ENCODE measurements at regions not wholly inside any gene's neighbourhood (a gene's known extent, or its start where the extent isn't known, plus 50 kb on each side); places are given as distances from the start of the nearest gene placed in this dataset.

DNA sequence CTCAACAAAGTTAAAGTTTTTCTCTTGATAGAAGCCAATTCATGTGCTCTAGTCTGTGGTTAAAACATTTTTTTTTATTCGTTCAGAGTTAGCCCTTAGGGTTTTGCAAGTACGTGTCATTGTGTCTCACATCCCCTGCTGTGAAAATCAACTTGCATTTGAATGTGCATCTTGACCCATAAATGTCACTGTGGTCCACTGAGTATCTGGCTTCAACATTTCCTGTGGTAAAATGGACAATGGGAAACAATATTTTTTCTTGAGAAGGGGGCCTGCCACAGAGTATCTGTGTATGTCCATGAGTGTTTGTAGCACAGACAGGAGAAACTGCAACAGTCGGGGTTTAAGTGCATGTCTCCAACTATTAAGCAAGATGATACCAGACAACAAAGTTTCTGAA lies 554.8 kb upstream of the TENM3 start:
- Histone ChIP-seq H3K36me3 (ENCODE audit: control insufficient read depth, insufficient read depth, low read length) (no peaks in the 10 kb centered on the region), H3K27ac (ENCODE audit: low read depth, low read length) (no peak overlapping the region), H3K9ac (ENCODE audit: low read length) (no peak overlapping the region), H3K4me1 (ENCODE audit: control insufficient read depth, insufficient read depth, low read length) (no peaks in the 10 kb centered on the region), H3K4me3 (ENCODE audit: low read length) (no peak overlapping the region), H3K27me3 (ENCODE audit: control insufficient read depth, insufficient read depth, low read length) (no peaks in the 10 kb centered on the region)

DNA sequence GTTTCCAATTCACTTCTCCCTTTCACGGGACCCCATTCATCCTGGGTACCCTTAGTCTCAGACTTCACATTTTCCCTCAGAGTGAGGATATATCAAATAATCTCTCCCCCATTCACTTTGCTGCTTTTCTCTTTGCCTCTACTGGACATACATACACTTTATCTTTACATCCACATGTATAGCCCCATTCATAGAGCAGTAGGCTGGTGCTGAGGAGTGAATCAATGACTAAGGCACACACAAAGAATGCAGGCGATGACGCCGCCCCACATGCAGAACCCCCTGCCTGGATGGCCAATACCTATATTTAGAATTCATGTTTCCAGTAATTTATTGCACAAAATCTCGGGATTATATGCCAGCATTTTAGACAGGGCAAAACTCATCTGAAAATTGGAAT lies 554.3 kb upstream of the TENM3 start:
- H3K4me3 ChIP-seq (ENCODE audit: low read length) = no peak overlapping the region
- H3K27me3 ChIP-seq (ENCODE audit: control insufficient read depth, insufficient read depth, low read length) = no peaks in the 10 kb centered on the region
- H3K27ac ChIP-seq (ENCODE audit: low read depth, low read length) = no peak overlapping the region
- no peak overlapping the region for H3K9ac ChIP-seq (ENCODE audit: low read length)
- no peaks in the 10 kb centered on the region for H3K4me1 ChIP-seq (ENCODE audit: control insufficient read depth, insufficient read depth, low read length)
- no peaks in the 10 kb centered on the region for H3K36me3 ChIP-seq (ENCODE audit: control insufficient read depth, insufficient read depth, low read length)

DNA sequence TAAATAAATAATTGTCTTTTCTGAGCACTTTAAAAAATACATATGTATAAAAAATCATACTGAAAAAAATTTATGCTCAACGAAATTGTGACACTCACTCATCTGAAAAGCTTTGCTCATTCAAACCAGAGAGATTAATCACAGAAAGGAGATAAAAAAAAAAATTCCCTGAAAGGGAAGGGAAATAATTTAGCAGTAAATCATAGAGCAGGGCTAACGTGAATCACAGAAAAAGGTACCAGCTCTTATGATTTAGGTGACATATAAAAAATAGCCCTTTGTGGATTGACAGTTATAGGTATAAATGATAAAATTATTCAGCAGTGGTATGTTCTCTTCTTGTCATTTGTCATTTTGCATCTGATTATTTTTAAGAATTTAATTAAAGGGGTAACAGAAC lies 552.7 kb upstream of the TENM3 start:
- no peak overlapping the region for H3K9ac ChIP-seq (ENCODE audit: low read length)
- H3K27ac ChIP-seq (ENCODE audit: low read depth, low read length) = no peak overlapping the region
- H3K27me3 ChIP-seq (ENCODE audit: control insufficient read depth, insufficient read depth, low read length) = no peaks in the 10 kb centered on the region
- H3K36me3 ChIP-seq (ENCODE audit: control insufficient read depth, insufficient read depth, low read length) = no peaks in the 10 kb centered on the region
- no peak overlapping the region for H3K4me3 ChIP-seq (ENCODE audit: low read length)
- H3K4me1 ChIP-seq (ENCODE audit: control insufficient read depth, insufficient read depth, low read length) = no peaks in the 10 kb centered on the region

DNA sequence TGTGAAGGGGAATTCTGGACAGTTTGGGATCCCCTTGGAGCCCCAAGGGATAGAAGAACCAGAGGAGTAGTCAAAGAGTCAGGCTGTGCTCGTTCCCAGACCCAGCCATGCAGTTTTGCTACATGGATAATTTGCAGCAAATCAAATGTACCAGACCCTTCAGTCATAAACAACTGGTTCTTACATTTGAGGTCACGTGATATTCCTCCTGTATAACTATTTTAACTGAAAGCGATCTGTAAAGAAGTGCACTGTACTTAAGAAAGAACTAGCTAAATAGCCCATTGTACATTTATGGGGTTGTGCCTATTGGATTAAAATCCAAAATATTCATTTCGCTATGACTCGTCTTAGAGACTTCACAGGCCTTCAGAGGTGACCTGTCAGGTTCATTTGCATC lies 550.2 kb upstream of the TENM3 start:
- H3K4me3 ChIP-seq (ENCODE audit: low read length) = no peak overlapping the region
- H3K36me3 ChIP-seq (ENCODE audit: control insufficient read depth, insufficient read depth, low read length) = no peaks in the 10 kb centered on the region
- no peaks in the 10 kb centered on the region for H3K4me1 ChIP-seq (ENCODE audit: control insufficient read depth, insufficient read depth, low read length)
- H3K9ac ChIP-seq (ENCODE audit: low read length) = no peak overlapping the region
- H3K27me3 ChIP-seq (ENCODE audit: control insufficient read depth, insufficient read depth, low read length) = no peaks in the 10 kb centered on the region
- H3K27ac ChIP-seq (ENCODE audit: low read depth, low read length) = no peak overlapping the region

DNA sequence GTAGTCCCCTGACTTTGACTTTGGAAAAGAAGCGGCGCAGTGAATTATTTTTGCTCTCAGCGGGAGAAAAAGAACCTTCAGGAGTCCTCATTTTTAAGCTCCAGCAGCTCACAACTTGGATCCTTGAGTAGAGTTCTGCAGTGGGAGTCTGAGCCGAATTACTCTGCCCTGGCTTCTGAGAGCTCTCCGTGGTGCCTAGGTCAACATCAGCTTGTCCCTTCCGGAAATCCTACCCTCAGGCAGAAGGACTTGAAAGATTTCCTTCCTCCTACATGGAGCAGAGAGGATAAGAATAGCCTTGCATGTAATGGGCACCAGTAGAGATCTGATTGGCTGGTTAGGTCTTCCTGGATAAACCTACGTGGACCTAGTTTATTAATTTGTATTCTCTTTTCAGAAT lies 549.7 kb upstream of the TENM3 start:
- Histone ChIP-seq H3K9ac (ENCODE audit: low read length) (no peak overlapping the region), H3K4me1 (ENCODE audit: control insufficient read depth, insufficient read depth, low read length) (no peaks in the 10 kb centered on the region), H3K27me3 (ENCODE audit: control insufficient read depth, insufficient read depth, low read length) (no peaks in the 10 kb centered on the region), H3K36me3 (ENCODE audit: control insufficient read depth, insufficient read depth, low read length) (no peaks in the 10 kb centered on the region), H3K27ac (ENCODE audit: low read depth, low read length) (no peak overlapping the region), H3K4me3 (ENCODE audit: low read length) (no peak overlapping the region)

DNA sequence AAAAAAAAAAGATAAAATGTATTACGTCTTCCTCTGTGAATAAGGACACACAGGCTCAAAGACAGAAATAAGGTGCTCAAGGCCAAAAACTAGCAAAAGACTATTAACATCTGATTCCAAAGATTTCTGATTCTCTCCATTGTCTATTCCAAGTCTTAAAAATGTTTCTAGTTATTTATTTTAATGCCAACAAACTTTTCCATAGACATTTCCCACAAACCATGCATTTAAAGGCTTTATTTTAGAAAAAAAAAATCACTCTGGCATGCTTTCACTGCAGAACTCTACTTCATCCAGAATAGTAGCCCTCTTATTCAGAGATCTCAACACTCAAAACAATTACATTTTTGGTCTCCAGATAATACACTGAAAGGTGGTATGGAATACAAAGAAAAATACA lies 545.0 kb upstream of the TENM3 start:
- H3K4me3 ChIP-seq (ENCODE audit: low read length) = no peak overlapping the region
- no peak overlapping the region for H3K27ac ChIP-seq (ENCODE audit: low read depth, low read length)
- H3K27me3 ChIP-seq (ENCODE audit: control insufficient read depth, insufficient read depth, low read length) = no peaks in the 10 kb centered on the region
- H3K9ac ChIP-seq (ENCODE audit: low read length) = no peak overlapping the region
- H3K36me3 ChIP-seq (ENCODE audit: control insufficient read depth, insufficient read depth, low read length) = no peaks in the 10 kb centered on the region
- no peaks in the 10 kb centered on the region for H3K4me1 ChIP-seq (ENCODE audit: control insufficient read depth, insufficient read depth, low read length)

DNA sequence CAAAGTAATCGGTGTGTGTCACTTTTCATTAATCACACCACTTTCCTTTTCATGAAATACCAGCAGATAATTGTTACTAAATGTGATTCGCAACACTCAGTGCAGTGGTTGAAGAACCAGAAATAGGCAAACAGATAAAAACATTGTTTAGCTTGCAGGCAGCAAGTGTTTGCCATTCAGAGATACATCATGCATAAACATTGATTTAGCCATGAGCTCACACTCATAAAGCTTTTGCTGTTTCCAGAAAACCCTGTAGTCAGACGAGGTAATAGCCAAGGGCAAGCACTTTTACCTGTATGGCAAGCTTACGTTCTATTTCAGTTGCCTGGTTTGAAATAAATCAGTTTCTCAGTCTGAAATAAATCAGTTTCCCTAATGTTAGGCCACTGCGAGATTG lies 542.0 kb upstream of the TENM3 start:
- Histone ChIP-seq H3K36me3 (ENCODE audit: control insufficient read depth, insufficient read depth, low read length) (no peaks in the 10 kb centered on the region), H3K4me3 (ENCODE audit: low read length) (no peak overlapping the region), H3K27me3 (ENCODE audit: control insufficient read depth, insufficient read depth, low read length) (no peaks in the 10 kb centered on the region), H3K27ac (ENCODE audit: low read depth, low read length) (no peak overlapping the region), H3K4me1 (ENCODE audit: control insufficient read depth, insufficient read depth, low read length) (no peaks in the 10 kb centered on the region), H3K9ac (ENCODE audit: low read length) (no peak overlapping the region)

DNA sequence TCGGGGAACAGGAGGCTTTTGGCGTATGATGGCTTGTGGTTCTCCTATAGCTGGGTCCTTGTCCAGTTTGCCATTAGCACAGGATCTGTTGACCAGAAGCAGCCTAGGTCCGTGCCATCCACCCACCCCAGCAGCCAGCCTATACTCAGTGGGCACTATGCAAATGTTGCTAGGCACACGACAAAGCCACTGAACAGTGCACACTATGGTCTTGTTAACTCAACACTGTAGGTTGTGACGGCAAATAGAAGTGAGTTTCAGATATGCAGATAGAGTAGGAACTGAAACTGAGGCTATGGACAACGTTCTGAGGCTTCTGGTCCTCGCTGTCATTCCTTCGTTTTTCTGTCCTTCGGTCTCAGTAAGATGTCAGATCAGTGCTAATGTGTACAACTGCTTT lies 541.3 kb upstream of the TENM3 start:
- Histone ChIP-seq H3K9ac (ENCODE audit: low read length) (no peak overlapping the region), H3K27me3 (ENCODE audit: control insufficient read depth, insufficient read depth, low read length) (no peaks in the 10 kb centered on the region), H3K27ac (ENCODE audit: low read depth, low read length) (no peak overlapping the region), H3K4me3 (ENCODE audit: low read length) (no peak overlapping the region), H3K4me1 (ENCODE audit: control insufficient read depth, insufficient read depth, low read length) (no peaks in the 10 kb centered on the region), H3K36me3 (ENCODE audit: control insufficient read depth, insufficient read depth, low read length) (no peaks in the 10 kb centered on the region)

DNA sequence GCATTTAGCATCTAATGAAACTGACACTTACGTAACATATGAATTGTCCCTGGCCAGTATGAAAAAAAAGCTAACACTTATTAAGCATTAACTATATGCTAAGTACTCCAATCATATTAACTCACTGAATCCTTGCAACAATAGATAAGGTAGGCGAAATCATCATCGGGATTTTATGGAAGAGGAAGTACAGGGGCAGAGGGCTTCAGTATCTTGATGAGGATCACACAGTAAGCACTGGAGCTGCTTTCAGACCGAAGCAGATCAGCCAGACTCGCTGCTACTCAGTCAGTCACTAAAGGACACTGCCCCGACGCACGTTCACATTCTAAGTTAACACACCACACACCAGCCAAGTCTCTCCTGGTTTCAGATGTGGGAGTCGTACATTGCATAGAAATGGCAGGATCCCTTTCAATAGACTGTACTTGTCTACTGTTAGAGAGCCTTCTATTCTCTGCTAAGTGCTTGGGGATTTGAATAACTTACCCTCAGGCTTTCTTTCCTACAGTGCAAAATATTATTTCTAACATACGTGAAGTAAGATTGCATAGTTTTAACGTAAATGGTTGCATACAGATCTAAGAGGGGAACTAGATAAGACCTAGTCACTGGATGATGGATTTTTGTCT lies 540.2 kb upstream of the TENM3 start:
- no peaks in the 10 kb centered on the region for H3K27me3 ChIP-seq (ENCODE audit: control insufficient read depth, insufficient read depth, low read length)
- H3K9ac ChIP-seq (ENCODE audit: low read length) = no peak overlapping the region
- H3K27ac ChIP-seq (ENCODE audit: low read depth, low read length) = no peak overlapping the region
- no peak overlapping the region for H3K4me3 ChIP-seq (ENCODE audit: low read length)
- H3K4me1 ChIP-seq (ENCODE audit: control insufficient read depth, insufficient read depth, low read length) = no peaks in the 10 kb centered on the region
- no peaks in the 10 kb centered on the region for H3K36me3 ChIP-seq (ENCODE audit: control insufficient read depth, insufficient read depth, low read length)

DNA sequence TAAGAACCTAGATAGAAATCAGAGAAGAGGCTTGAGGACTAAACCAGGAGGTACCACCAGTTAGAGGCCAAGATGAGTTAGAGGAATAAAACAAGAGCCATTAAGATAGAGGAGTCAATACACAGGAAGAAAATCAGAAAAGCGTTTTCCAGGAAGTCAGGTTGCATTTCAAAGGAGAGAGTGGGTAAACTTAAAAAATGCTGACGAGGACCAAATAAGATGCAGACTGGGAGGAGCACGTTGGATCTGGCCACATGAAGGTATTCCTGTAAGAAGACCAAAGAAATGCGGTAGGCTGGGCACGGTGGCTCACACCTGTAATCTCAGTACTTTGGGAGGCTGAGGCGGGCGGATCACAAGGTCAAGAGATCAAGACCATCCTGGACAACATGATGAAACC lies 533.1 kb upstream of the TENM3 start:
- H3K4me3 ChIP-seq (ENCODE audit: low read length) = no peak overlapping the region
- no peak overlapping the region for H3K27ac ChIP-seq (ENCODE audit: low read depth, low read length)
- no peaks in the 10 kb centered on the region for H3K27me3 ChIP-seq (ENCODE audit: control insufficient read depth, insufficient read depth, low read length)
- no peak overlapping the region for H3K9ac ChIP-seq (ENCODE audit: low read length)
- H3K36me3 ChIP-seq (ENCODE audit: control insufficient read depth, insufficient read depth, low read length) = no peaks in the 10 kb centered on the region
- no peaks in the 10 kb centered on the region for H3K4me1 ChIP-seq (ENCODE audit: control insufficient read depth, insufficient read depth, low read length)

DNA sequence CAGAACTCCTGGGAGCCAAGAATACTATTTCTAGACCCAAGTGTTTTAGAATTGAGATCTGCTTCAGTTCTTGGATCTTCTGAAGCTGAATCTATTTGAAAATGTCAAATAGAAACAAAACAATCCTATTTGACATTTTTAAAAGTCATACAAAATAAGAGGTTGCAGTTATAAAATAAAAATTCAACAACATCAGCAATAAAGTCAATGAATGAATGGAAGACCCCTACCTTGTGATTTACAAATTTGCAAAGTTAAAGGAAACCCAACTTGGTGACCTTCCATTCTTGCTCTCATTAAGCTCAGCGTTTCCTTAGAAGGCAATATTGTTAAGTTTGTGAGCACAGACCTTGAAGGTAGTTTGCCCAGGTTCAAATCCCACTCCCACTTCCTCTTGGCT lies 531.8 kb upstream of the TENM3 start:
- Histone ChIP-seq H3K27ac (ENCODE audit: low read depth, low read length) (no peak overlapping the region), H3K9ac (ENCODE audit: low read length) (no peak overlapping the region), H3K27me3 (ENCODE audit: control insufficient read depth, insufficient read depth, low read length) (no peaks in the 10 kb centered on the region), H3K36me3 (ENCODE audit: control insufficient read depth, insufficient read depth, low read length) (no peaks in the 10 kb centered on the region), H3K4me3 (ENCODE audit: low read length) (no peak overlapping the region), H3K4me1 (ENCODE audit: control insufficient read depth, insufficient read depth, low read length) (no peaks in the 10 kb centered on the region)

DNA sequence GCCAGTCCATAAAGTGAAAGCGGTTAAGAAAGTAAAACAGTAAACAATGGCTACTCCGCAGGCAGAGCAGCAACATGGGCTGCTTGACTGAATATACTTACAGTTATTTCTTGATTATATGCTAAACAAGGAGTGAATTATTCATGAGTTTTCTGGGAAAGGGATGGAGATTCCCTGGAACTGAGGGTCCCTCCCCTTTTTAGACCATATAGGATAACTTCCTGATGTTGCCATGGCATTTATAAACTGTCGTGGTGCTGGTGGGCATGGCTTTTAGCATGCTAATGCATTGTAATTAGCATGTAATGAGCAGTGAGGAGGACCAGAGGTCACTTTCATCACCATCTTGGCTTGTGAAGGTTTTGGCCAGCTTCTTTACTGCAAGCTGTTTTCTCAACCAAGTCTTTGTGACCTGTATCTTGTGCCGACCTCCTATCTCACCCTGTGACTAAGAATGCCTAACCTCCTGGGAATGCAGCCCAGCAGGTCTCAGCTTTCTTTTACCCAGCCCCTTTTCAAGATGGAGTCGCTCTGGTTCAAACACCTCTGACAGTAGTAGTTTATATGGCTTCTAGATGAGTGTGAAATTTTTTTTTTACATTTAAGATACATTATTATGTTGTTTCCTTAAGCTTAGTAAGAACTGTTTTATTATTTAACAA lies 514.8 kb upstream of the TENM3 start:
- H3K27me3 ChIP-seq (ENCODE audit: control insufficient read depth, insufficient read depth, low read length) = no peaks in the 10 kb centered on the region
- H3K4me1 ChIP-seq (ENCODE audit: control insufficient read depth, insufficient read depth, low read length) = no peaks in the 10 kb centered on the region
- H3K27ac ChIP-seq (ENCODE audit: low read depth, low read length) = no peak overlapping the region
- H3K36me3 ChIP-seq (ENCODE audit: control insufficient read depth, insufficient read depth, low read length) = no peaks in the 10 kb centered on the region
- H3K4me3 ChIP-seq (ENCODE audit: low read length) = no peak overlapping the region
- no peak overlapping the region for H3K9ac ChIP-seq (ENCODE audit: low read length)

DNA sequence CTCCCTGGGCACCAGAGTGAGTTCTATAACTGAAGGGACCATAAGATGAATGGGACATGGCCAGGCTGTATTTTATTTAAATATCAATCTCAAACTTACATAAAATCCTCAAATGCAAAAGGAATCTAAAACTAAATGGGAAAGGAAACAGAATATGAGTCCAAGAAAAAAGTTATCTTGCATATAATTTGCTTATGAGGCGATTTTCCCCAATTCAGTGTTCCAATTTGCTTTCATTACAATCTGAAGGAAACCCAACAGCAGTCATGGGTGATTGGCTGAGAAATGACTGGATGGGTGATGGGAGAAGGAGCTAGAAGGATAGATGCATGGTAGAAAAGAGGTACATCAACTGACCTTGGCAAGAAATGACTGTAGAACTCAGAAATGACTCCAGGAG lies 511.3 kb upstream of the TENM3 start:
- Histone ChIP-seq H3K27me3 (ENCODE audit: control insufficient read depth, insufficient read depth, low read length) (no peaks in the 10 kb centered on the region), H3K36me3 (ENCODE audit: control insufficient read depth, insufficient read depth, low read length) (no peaks in the 10 kb centered on the region), H3K4me1 (ENCODE audit: control insufficient read depth, insufficient read depth, low read length) (no peaks in the 10 kb centered on the region), H3K27ac (ENCODE audit: low read depth, low read length) (no peak overlapping the region), H3K4me3 (ENCODE audit: low read length) (no peak overlapping the region), H3K9ac (ENCODE audit: low read length) (no peak overlapping the region)
